Left forelimb (tissue), 1 donor: ENCODE measurements at regions not wholly inside any gene's neighbourhood (a gene's known extent, or its start where the extent isn't known, plus 50 kb on each side); places are given as distances from the start of the nearest gene placed in this dataset.

Experiments used
- DNase-seq: peaks from one replicate; pipeline ENCODE4 v3.0.0-alpha.2; 2018; ENCODE audit warnings: low spot score

DNA sequence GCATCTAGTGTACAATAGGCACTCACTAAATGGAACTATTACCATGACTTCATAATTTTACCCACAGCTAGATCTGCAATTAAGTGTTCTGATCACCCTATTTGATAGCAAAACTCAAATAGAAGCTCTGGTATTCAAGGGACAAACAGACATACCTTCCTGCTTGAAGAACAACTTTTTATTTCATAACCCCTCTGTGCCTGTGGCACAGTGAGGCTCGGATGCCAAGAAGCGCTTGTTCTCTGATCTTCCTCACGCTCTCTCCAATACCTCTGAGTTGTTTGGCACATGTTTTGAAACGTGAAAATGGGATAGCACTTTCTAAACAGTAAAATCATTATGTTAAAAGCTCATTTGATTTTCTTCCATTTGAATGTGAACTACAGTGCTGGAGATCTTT, 232.0 kb downstream of the KLF5 start:
- DNase-seq, result no peak

DNA sequence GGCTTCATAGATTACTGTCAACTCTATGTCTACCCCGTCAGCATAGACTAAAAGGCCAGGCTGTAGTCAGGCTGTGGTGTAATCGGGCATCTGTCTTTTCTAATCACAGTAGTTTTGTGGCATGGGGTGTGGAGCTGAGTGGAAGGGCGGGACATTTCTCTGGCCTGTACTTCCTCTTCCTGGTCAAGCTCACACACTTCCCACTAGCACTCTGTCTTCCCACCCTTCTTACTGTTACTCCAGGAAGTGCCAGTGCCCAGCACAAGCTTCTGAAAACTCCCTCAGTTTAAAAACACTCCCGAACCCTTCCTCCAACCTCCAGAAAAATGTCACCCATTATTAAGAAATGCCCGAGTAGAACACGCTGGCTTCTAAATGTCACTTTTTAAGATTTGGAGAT, 229.8 kb downstream of the KLF5 start:
- DNase-seq, result no peak

DNA sequence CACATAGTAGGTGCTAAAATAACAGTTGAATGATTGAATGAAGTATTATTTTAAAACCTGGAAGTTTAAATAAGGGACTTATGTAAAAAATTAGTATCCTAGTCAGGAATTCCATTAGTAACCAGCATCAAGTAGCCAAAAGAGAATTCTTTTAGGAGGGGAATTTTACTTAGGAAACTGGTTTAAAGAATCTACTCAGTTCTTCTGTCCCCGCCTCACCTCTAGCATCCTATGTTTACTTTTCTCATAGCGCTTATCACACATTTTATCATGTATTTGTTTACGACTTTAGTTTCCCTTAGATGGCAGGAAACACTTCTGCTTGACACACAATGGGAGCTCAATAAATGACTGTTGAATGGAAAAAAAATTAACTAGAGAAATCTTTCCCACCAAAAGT, 229.0 kb downstream of the KLF5 start:
- no peak for DNase-seq

DNA sequence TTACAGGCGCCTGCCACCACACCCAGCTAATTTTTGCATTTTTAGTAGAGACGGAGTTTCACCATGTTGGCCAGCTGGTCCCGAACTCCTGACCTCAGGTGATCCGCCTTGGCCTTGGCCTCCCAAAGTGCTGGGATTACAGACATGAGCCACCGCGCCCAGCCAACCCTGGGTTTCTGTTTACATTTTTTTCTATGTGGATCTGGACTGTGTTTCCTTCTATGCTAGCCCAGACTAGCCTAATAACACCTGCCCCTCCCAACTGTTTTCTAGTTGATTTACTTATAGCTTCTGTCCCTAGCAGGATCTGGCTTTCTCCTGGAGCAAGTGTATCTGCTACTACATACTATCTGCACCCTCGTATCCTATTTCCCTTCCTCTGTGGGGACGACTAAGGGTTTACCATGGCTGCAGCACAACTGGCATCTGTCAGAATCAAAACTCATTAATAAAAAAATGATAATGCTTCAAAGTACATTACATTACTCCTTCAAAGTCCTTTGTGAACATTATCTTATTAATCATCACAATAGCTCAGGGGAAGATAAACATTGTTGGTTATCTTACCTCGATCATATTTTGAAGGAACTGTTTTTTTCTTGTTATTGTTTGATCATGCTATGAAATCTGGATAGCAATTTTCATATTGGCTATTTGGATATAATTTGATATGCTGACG, 228.3 kb downstream of the KLF5 start:
- DNase-seq, result no peak

DNA sequence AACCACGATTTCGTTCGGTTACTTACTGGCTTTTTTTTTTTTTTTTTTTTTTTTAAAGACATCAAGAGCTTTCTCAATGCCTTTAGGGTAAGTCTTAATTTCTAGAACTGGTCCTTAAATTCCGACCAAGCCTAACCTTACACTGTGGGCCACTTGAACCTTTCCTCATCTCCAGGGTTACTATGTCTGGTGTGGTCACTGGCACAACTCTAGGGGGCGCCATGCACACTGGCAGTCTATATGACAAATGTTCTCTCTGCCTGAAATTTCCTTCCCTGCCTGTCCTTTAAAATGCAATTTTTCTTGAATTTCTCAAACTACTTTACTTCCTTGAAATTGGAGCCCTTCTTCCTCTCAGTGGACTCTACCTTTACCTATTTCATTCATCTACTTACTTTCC, 227.4 kb downstream of the KLF5 start:
- no peak for DNase-seq

DNA sequence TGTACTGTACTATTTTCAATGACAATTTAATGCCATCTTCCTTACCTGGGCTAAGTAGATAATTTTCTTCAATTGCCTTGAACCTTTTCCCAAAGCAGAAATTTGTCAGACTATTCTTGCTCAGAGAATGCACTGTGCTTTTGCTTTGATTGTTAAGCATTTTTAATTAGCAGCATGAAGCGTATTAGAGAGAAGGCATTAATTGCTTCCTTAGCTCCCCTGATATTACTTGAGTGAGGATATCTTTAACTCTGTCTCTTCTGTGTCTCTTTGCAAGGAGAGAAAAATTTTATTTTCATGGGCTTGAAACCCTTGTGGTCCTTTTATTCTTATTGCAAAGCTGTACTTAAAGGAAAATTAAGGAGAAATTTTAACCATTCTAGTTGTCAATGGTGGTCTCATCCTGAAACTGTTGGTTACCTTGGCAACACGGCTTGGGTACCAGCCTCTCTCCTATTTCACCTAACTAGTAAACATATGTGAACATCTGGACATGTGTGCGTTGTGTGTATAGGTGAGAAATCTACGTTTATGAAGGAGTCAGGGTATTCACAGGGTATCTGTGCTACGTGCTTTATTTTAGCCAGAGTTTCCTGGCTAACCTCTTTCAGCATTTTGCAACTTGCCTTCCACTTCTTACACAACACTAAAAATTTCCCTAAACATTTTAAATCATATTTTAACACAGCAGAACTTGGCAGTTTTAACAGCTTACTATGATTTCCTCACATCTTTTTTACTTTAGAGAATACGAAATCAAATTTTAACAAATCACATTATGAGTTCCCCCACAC, 225.5 kb downstream of the KLF5 start:
- no peak for DNase-seq

DNA sequence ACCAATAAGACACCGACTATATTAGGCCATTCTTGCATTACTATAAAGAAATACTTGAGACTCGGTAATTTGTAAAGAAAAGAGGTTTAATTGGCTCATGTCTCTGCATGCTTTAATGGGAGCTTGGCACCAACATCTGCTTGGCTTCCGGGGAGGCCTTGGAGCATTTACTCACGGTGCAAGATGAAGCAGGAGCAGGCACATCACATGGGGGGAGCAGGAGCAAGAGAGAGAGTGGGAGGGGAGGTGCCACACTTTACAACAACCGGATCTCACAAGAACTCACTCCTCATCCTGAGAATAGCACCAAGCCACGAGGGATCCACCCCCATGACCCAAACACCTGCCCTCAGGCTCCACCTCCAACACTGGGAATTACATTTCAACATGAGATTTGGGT, 224.8 kb downstream of the KLF5 start:
- no peak for DNase-seq

DNA sequence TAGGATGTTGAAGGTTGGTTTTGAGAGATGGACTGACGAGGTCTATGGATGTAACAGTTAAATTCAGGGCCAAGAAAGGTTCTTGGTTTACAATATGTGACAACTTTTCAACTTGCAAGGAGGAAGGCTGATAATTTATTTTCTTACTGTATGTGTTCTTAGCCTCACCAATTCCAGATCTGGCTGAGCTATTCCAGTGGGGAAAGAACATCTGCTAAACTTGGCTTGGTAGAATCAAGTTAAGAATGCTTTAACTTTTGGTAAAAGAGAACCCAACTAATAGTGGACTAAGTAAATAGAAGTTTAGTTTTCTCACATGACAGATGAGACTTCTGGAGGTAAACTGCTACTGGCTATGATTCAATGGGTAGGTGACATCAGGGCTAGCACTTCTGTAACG, 222.9 kb downstream of the KLF5 start:
- no peak for DNase-seq

DNA sequence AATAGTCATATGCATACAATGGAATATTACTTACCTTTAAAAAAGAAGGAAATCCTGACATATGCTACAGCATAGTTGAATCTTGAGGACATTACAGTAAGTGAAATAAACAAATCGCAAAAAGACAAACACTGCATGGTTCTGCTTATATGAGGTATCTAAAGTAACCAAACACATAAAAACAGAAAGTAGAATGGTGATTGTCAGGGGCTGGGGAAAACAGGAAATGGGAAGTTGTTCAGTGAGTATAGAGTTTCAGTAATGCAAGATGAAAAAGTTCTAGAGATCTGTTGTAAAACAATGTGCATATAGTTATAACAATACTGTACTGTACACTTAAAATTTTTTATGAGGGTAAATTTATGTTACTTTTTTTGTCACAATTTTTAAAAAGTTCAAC, 219.4 kb downstream of the KLF5 start:
- no peak for DNase-seq

DNA sequence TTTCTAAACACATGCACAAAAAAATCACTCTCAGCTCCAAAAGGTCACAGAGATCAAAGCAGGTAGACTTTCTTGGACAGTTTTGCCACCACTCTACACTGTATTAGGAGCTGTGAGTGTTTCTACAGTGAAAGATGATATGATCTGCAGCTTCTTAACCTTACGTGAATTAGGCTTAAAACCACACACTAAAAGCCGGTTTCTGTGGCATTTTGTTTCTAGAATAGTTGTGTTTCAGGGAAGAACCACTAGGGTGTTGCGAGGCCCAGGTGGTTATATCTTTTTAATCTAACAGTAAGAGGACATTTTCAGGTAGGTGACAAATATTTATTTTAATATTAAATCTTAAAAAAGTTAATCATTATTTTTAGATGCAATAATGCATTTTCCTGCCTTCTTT, 216.4 kb downstream of the KLF5 start:
- DNase-seq, result no peak

DNA sequence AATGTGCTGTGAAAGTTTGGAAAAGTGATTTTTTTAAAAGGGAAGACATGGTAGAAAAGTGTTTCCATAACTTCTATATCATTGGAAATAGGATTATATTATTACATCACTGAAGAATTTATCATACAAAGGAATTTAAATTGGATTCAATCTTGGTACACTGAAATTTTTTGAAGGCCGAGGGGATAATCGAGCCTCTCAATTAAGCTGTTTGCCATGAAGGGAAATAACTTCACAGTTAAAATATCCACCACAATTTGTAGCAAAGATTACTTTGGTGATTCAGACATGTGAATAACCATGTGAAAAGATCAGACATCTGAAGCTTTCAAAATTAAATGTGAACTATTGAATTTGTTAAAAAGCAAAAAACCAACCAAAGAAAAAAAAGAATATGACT, 215.3 kb downstream of the KLF5 start:
- no peak for DNase-seq

DNA sequence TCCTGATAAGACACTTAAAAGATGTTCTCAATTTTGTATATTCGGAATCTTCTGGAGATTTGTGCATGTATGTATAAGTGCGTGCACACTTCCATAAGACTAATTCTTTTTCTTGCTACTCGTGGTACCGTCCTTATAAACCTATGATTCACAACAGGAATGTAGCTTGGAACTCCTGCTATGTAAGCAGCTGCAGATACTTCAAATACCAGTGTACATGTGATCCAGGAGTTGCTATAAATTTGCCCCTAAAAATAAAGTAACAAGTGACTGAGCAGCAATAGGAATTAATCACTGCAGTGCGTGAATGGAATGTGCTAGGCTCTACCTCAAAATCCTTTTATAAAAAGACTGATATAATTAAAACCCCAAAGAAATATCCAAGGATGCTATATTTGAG, 214.9 kb downstream of the KLF5 start:
- DNase-seq, result no peak

DNA sequence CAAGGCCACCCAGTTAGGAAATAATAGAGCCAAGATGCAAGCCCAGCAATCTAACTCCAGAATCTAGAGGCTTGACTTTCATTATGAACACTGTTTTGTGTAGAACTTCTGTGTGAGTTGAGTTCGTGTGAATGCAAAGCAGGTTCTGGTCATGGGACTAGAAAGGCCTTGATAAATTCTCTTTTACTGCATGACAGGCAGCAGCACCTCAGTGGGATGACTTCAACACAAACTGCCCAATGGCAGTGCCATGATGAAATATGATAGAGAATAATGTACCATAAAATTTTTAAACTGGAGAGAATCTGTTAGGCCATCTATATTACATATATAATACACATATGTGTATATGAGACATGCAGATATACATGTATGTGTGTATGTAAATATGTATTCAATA, 214.5 kb downstream of the KLF5 start:
- no peak for DNase-seq

DNA sequence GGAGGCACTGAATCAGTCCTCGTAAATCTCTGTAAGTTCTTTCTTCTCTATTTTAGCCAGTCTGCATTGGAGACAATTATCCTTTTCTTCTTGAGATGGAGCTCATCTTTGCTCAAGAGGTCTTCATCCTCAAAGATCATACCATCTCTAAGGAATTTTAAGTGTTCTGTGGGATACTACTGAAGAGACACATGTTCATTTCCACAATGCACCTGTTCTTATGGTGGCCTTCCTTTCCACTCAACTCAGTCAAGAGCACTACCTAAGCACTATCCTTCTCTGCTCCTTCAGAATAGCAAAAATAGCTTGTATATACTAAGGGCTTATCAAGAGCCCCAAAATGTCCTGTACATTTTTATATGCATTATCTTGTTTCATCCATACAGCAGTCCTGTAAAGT, 214.0 kb downstream of the KLF5 start:
- DNase-seq, result no peak

DNA sequence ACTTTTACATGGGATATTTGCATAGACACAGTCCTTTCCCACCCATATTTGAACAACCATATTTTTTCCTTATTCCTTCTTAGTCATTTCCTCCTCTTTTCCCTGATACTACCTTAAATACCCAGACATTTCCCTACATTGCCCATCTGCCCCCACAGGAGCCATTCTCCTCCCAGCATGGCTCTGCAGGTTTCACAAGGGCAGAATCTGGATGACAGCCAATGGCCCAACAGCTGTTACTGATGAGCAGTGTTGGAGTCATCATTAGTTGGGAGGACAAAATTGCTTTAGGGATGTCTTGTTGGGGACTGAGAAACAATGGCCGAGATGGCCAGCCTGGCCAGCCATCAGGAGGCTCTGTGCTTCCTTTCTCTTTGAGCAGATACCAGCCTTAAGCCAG, 209.5 kb downstream of the KLF5 start:
- DNase-seq, result no peak

DNA sequence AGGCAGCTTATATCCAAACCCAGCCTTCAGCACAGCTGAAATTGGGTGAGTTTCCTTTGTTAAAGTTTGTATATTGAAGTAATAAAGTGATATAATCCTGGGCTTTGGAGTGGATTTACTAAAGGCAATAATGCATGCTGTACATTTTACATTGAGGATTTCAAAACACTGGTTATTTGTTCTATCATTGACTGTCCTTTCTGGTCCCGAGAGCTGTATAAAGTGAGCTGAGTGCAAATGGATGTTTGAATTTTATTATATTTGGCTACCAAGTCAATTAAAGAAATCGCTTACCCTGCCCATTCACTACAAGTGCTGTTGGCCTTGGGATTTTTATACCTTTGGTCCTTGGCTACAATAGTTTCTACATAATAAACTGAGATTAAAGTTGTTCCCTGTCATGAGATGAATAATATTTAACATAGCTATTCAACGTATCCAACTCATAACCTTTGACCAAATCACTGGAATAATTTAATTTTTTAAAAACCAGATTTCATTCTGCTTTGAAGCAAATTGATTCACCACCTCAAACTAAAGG, 207.9 kb downstream of the KLF5 start:
- no peak for DNase-seq

DNA sequence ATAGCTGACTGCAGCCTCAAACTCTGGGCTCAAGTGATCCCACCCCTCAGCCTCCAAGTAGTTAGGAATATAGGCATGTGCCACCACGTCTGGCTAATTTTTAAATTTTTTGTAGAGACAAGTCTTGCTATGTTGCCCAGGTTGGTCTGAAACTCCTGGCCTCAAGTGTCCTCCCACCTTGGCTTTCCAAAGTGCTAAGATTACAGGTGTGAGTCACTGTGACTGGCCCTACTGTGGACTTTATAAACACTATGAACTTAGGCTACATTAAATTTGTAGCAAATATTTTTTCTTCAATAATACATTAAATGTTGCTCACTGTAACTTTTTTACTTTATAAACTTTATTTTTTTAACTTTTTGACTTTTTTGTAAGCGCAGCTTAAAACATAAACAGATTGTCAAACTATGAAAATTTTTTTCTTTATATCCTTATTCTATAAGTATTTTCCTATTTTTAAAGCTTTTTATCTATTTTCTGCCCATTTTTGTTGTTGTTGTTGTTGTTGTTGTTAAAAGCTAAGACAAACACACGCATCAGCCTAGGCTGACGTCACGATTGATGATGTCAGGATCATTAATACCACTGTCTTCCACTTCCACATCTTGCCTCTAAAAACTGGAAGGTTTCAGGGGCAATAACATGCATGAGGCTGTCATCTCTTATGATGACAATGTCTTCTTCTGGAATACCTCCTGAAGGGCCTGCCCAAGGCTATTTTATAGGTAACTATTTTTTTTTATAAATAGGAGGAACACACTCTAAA, 204.2 kb downstream of the KLF5 start:
- no peak for DNase-seq

DNA sequence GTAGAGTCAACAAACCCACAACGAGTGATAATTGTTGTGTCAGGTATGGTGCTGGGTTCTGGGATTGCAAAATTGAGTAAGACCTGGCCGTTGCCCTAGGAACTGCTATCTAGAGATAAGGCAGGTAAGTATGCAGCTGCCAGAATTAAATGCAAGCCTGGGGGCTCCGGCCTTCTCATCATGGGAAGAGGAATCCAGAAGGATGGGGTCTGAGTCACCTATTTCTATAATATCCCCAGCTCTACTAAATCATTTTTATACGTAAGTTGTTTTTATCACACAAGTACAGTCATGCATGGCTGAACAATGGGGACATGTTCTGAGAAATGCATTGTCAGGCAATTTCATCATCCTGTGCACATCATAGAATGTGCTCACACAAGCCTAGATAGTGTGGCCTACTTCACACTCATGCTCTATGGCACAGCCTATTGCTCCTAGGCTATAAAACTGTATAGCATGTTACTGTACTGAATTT, 203.0 kb downstream of the KLF5 start:
- DNase-seq, result no peak

DNA sequence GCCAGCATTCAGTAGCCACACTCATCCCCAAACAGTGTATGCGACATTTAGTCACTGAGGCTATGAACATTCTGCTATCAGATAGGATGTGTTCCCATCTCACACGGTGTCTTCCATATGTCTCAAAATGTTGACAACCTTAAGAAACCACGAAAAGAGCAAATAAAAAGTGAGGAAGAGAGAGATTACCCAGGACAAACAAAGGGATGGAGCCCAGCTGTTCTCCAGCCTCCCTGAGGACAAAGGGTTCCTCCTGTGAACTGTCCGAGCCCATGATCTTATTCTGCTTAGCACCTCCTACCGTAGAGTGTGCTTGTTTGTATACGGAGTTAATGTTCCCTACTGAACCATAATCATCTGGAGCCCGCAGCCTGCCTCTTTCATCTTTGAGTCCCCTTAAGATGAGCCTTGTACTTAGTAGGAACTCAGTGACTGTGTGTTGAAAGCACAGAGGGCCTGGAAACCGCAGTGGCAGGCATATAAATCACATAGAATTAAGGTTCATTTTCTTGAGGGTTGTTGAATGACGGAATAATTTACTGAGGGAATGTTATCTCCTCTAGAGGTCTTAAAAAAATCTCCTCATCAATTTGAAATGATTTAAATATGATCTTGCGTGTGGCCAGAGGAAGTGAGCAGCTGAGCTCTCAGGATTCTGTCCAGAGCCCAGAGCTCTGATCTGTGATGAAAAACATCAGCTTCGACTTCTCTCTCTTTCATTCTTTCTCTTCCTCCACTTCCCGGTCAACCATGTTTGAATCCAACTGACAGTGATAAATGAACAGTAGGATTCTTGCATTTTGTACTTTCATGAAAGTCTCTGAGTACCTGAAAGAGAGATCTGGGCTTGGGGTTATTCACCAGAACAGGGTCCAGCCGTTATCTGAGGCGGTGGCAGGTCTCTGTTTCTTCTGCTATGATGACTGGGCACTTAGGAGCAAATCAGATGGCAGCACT, 200.5 kb downstream of the KLF5 start:
- DNase-seq, result no peak

DNA sequence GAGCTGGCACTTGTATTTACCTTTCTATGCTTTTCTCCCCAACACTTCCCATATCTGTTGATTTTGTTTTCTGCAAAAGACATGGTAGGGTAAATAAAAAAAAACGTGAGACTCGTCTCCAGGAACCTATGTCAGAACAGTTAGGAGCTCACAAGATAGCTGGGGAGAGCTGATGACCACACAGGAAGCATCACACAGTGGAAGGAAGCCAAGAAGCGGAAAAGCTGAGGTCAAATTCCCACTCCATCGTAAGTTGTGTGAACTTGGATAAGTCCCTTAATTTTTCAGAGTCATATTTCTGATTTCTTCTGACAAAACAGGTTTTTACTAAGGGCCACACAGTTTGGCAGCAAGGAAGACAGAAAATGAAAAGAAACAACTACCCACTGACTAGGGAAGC, 199.6 kb downstream of the KLF5 start:
- no peak for DNase-seq

DNA sequence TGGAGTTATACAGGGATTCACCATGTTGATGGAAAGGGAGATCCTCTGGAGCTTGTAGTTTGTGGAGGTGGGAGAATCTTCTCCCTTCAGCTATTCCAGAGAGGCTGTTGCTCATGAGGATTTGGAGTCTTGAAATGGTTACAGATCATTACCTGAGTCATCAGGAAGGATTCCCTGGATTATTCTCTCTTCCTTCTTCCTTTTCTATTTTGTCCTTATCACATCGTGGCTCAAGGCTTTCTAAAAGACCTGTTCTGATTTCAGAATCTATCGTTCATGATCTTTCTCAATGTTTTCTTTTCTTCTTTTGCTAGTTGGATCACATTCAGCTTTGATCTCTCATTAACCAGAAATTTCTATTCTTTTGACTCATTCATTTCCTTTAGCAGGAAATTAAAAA, 196.0 kb downstream of the KLF5 start:
- DNase-seq, result no peak
